ENCODE measurements at regions not wholly inside any gene's neighbourhood (a gene's known extent, or its start where the extent isn't known, plus 50 kb on each side); places are given as distances from the start of the nearest gene placed in this dataset.

GRCh38 chr13:39920613-39921012, 265.2 kb downstream of the COG6 start:
- POLR2A ChIA-PET: no interaction called here

GRCh38 chr13:39926345-39926744, 270.9 kb downstream of the COG6 start:
- no peaks in the 10 kb centered on the region for H3K27me3 ChIP-seq (ENCODE audit: control insufficient read depth in 2 of 2, insufficient read depth in 2 of 2, low read length in 2 of 2)
- no peak overlapping the region for H3K27ac ChIP-seq (ENCODE audit: extremely low read depth, low read depth, low read length)
- H3K4me3 ChIP-seq: no peak overlapping the region
- H3K4me2 ChIP-seq (ENCODE audit: insufficient read depth, low read length): no peak overlapping the region
- 0% methylated on average over 1 of the region's 1 CpG for WGBS (ENCODE audit: insufficient coverage, low coverage, missing lambda C conversion rate)
- H3K79me2 ChIP-seq (ENCODE audit: control insufficient read depth, insufficient read depth, low read length): no peaks in the 10 kb centered on the region
- H3K9me3 ChIP-seq (replicated peaks; ENCODE audit: control insufficient read depth, insufficient read depth, low read depth, low read length): no peaks in the 10 kb centered on the region
- no peaks in the 10 kb centered on the region for H4K20me1 ChIP-seq (replicated peaks; ENCODE audit: control insufficient read depth, insufficient read depth, low read length)
- no TSS peak for BruUV-seq (replicated peaks)
- ChIA-PET CTCF (ENCODE audit: low intra/inter-chr PET ratio) (no interaction called here), POLR2A (no interaction called here)
- ATAC-seq: no peak
- H3K4me1 ChIP-seq (replicated peaks in 1 of 2; ENCODE audit: control insufficient read depth in 2 of 2, insufficient read depth in 2 of 2, low read length in 2 of 2): no peaks in the 10 kb centered on the region
- intact Hi-C loops (cut with micrococcal nuclease): no loop called here
- H3K36me3 ChIP-seq (ENCODE audit: control insufficient read depth, insufficient read depth, low read length): no peaks in the 10 kb centered on the region
- H2AFZ ChIP-seq (ENCODE audit: low read depth, low read length): no peak overlapping the region
- no peak overlapping the region for H3K9ac ChIP-seq (ENCODE audit: insufficient read depth in 1 of 2, low read depth in 2 of 2, low read length in 2 of 2)
- in situ Hi-C loops (cut with MboI): no loop called here
- no peak for FAIRE-seq
- no peaks in the 10 kb centered on the region for H3K9me1 ChIP-seq (ENCODE audit: control insufficient read depth, insufficient read depth, low read length)
- DNase-seq (ENCODE audit: extremely low read depth in 1 of 4, low spot score in 3 of 4): no peak
- TF ChIP-seq ZNF695 (CRISPR knock-in tag; IDR thresholded peaks at IDR 0.05) (no peak), C11orf30 (IDR thresholded peaks at IDR 0.05; ENCODE audit: low read depth) (no peak), NUFIP1 (IDR thresholded peaks at IDR 0.05; ENCODE audit: partially characterized antibody) (no peak), ZNF780A (CRISPR knock-in tag; IDR thresholded peaks at IDR 0.05) (no peak), CTBP1 (IDR thresholded peaks at IDR 0.05; ENCODE audit: borderline replicate concordance) (no peak), HOXB6 (CRISPR knock-in tag; IDR thresholded peaks at IDR 0.05; ENCODE audit: borderline replicate concordance) (no peak), ZFPM2 (CRISPR knock-in tag; IDR thresholded peaks at IDR 0.05) (no peak), HDAC6 (IDR thresholded peaks at IDR 0.05; ENCODE audit: low read depth, low read length) (no peak), RBM25 (IDR thresholded peaks at IDR 0.05; ENCODE audit: low read depth, low read length, severe bottlenecking) (no peak), ARNT (IDR thresholded peaks at IDR 0.05) (no peak)
- TF ChIP-seq, protein P1, sequence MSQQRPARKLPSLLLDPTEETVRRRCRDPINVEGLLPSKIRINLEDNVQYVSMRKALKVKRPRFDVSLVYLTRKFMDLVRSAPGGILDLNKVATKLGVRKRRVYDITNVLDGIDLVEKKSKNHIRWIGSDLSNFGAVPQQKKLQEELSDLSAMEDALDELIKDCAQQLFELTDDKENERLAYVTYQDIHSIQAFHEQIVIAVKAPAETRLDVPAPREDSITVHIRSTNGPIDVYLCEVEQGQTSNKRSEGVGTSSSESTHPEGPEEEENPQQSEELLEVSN (IDR thresholded peaks at IDR 0.05; ENCODE audit: borderline replicate concordance in 1 of 2, extremely low read depth in 1 of 2, insufficient read depth in 1 of 2, insufficient read length in 1 of 2, low read depth in 1 of 2, low read length in 1 of 2, poor library complexity in 1 of 2, severe bottlenecking in 1 of 2): no peak
- TF ChIP-seq, protein P2, sequence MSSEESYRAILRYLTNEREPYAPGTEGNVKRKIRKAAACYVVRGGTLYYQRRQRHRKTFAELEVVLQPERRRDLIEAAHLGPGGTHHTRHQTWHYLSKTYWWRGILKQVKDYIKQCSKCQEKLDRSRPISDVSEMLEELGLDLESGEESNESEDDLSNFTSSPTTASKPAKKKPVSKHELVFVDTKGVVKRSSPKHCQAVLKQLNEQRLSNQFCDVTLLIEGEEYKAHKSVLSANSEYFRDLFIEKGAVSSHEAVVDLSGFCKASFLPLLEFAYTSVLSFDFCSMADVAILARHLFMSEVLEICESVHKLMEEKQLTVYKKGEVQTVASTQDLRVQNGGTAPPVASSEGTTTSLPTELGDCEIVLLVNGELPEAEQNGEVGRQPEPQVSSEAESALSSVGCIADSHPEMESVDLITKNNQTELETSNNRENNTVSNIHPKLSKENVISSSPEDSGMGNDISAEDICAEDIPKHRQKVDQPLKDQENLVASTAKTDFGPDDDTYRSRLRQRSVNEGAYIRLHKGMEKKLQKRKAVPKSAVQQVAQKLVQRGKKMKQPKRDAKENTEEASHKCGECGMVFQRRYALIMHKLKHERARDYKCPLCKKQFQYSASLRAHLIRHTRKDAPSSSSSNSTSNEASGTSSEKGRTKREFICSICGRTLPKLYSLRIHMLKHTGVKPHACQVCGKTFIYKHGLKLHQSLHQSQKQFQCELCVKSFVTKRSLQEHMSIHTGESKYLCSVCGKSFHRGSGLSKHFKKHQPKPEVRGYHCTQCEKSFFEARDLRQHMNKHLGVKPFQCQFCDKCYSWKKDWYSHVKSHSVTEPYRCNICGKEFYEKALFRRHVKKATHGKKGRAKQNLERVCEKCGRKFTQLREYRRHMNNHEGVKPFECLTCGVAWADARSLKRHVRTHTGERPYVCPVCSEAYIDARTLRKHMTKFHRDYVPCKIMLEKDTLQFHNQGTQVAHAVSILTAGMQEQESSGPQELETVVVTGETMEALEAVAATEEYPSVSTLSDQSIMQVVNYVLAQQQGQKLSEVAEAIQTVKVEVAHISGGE (CRISPR knock-in tag; IDR thresholded peaks at IDR 0.05): no peak

More at GRCh38 chr13:39920613-39921012, 265.2 kb downstream of the COG6 start:
- Histone ChIP-seq H3K4me2 (ENCODE audit: insufficient read depth, low read length) (no peak overlapping the region), H3K4me3 (no peak overlapping the region), H2AFZ (ENCODE audit: low read depth, low read length) (no peak overlapping the region), H4K20me1 (replicated peaks; ENCODE audit: control insufficient read depth, insufficient read depth, low read length) (no peaks in the 10 kb centered on the region), H3K4me1 (replicated peaks in 1 of 2; ENCODE audit: control insufficient read depth in 2 of 2, insufficient read depth in 2 of 2, low read length in 2 of 2) (no peaks in the 10 kb centered on the region), H3K9me1 (ENCODE audit: control insufficient read depth, insufficient read depth, low read length) (no peaks in the 10 kb centered on the region), H3K9me3 (replicated peaks; ENCODE audit: control insufficient read depth, insufficient read depth, low read depth, low read length) (no peaks in the 10 kb centered on the region), H3K9ac (ENCODE audit: insufficient read depth in 1 of 2, low read depth in 2 of 2, low read length in 2 of 2) (no peak overlapping the region), H3K36me3 (ENCODE audit: control insufficient read depth, insufficient read depth, low read length) (no peaks in the 10 kb centered on the region), H3K79me2 (ENCODE audit: control insufficient read depth, insufficient read depth, low read length) (no peaks in the 10 kb centered on the region), H3K27me3 (ENCODE audit: control insufficient read depth in 2 of 2, insufficient read depth in 2 of 2, low read length in 2 of 2) (no peaks in the 10 kb centered on the region), H3K27ac (ENCODE audit: extremely low read depth, low read depth, low read length) (no peak overlapping the region)
- WGBS (ENCODE audit: insufficient coverage, low coverage, missing lambda C conversion rate): 0% methylated on average over 2 of the region's 2 CpGs
- in situ Hi-C loops (cut with MboI) (no loop called here), intact Hi-C loops (cut with micrococcal nuclease) (no loop called here)
- FAIRE-seq (no peak), DNase-seq (ENCODE audit: extremely low read depth in 1 of 4, low spot score in 3 of 4) (no peak), ATAC-seq (no peak)
- CTCF ChIA-PET (ENCODE audit: low intra/inter-chr PET ratio): no interaction called here
- TF ChIP-seq NR4A1 (CRISPR knock-in tag; IDR thresholded peaks at IDR 0.05) (no peak), NR4A1 (tag; IDR thresholded peaks at IDR 0.05) (no peak)
- no TSS peak for BruUV-seq (replicated peaks)
